ENCODE measurements at regions not wholly inside any gene's neighbourhood (a gene's known extent, or its start where the extent isn't known, plus 50 kb on each side); places are given as distances from the start of the nearest gene placed in this dataset.
"Not testable (repeated sequence)": the region's sequence is repeated elsewhere in the genome, so short reads cannot be mapped to it uniquely, and the experiment has no call there.

DNA sequence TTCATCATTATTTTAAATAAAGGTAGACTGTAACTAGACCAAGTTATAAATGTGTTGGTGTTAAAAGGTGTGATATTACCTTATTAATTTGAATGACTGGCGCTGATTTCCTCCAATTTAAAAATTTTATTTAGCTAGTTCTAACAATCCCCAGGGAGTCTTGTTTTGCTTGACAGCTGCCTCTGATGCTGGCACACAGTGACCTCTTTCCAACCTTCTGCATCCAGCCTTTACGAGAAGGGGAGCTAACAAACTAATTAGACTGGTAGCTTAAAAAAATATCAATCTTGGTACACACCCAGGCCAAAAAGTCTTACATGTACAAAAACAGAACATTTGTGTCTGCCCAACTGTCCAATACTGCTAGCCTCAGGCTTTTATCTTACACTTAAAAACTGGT, 51.8 kb upstream of the ENPEP start:
- Mint-ChIP-seq H3K4me1 (no peaks in the 10 kb centered on the region), H3K9me3 (peaks cover 62% of the 10 kb centered on the region), H3K27ac (no peak overlapping the region), H3K4me3 (no peak overlapping the region), H3K27me3 (ENCODE audit: low read depth, poor library complexity) (no peaks in the 10 kb centered on the region), H3K36me3 (ENCODE audit: low read depth) (peaks cover 30% of the 10 kb centered on the region)
- TF ChIP-seq, protein P1, sequence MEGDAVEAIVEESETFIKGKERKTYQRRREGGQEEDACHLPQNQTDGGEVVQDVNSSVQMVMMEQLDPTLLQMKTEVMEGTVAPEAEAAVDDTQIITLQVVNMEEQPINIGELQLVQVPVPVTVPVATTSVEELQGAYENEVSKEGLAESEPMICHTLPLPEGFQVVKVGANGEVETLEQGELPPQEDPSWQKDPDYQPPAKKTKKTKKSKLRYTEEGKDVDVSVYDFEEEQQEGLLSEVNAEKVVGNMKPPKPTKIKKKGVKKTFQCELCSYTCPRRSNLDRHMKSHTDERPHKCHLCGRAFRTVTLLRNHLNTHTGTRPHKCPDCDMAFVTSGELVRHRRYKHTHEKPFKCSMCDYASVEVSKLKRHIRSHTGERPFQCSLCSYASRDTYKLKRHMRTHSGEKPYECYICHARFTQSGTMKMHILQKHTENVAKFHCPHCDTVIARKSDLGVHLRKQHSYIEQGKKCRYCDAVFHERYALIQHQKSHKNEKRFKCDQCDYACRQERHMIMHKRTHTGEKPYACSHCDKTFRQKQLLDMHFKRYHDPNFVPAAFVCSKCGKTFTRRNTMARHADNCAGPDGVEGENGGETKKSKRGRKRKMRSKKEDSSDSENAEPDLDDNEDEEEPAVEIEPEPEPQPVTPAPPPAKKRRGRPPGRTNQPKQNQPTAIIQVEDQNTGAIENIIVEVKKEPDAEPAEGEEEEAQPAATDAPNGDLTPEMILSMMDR (IDR thresholded peaks at IDR 0.05): no peak
- DNase-seq: no peak

DNA sequence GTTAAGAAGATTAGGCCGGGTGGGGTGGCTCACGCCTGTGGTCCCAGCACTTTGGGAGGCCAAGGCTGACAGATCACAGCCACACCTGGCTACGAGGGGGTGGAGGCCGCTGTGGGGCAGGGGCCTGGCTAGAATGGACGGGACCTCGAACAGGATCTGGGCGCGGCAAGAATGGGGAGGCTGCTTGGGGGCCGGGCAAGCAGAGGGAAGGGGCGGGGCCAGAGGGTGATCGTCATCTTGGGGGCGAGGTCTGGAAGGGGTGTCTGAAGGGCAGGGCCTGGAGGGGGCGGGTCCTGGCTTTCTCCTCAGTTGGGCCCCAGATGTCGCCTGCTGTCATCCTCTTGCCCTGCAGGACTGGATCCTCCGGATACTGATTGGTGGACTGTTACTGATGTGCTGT, 57.3 kb upstream of the ENPEP start:
- TF ChIP-seq, protein P1 (IDR thresholded peaks at IDR 0.05): no peak
- Mint-ChIP-seq H3K4me1 (no peaks in the 10 kb centered on the region), H3K27me3 (ENCODE audit: low read depth, poor library complexity) (peaks cover 9% of the 10 kb centered on the region), H3K4me3 (no peak overlapping the region), H3K27ac (no peak overlapping the region), H3K36me3 (ENCODE audit: low read depth) (peaks cover 55% of the 10 kb centered on the region), H3K9me3 (peaks cover 82% of the 10 kb centered on the region)
- no peak for DNase-seq

DNA sequence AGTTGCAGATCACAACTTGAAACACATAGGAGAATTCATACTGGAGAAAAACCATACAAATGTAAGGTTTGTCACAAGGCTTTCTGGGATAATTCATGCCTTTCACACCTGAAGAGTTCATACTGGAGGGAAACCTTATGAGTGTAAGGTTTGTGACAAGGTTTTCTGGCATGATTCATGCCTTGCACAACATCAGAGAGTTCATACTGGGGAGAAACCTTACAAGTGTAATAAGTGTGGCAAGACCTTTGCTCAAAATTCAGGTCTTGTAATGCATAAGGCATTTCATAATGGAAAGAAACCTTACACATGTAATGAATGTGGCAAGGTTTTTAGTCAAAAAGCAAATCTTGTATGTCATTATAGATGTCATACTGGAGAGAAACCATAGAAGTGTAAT, 58.8 kb upstream of the ENPEP start:
- Mint-ChIP-seq H3K4me1 (peaks cover 10% of the 10 kb centered on the region), H3K27ac (no peak overlapping the region), H3K27me3 (ENCODE audit: low read depth, poor library complexity) (peaks cover 12% of the 10 kb centered on the region), H3K9me3 (peaks cover 89% of the 10 kb centered on the region), H3K4me3 (no peak overlapping the region), H3K36me3 (ENCODE audit: low read depth) (peaks cover 60% of the 10 kb centered on the region)
- DNase-seq: no peak
- TF ChIP-seq, protein P1 (IDR thresholded peaks at IDR 0.05): no peak

DNA sequence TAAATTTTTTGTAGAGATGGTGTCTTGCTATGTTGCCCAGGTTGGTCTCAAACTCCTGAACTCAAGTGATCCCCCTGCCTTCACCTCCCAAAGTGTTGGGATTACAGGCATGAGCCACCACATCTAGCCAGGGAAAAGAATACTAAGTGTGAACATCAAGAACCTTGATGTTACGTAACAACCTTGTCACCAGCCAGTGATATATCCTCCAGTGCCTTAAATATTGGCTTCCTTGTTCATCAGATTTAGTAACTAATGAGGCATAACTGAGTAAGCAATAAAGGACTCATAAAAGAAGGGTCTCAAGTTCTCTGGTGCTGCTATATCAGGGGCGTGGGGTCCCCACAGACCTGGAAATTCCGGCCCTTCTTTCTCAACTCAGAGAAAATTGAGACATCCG, 60.5 kb upstream of the ENPEP start:
- TF ChIP-seq, protein P1 (IDR thresholded peaks at IDR 0.05): no peak
- Mint-ChIP-seq H3K9me3 (peaks cover 86% of the 10 kb centered on the region), H3K4me3 (no peak overlapping the region), H3K27me3 (ENCODE audit: low read depth, poor library complexity) (peaks cover 16% of the 10 kb centered on the region), H3K36me3 (ENCODE audit: low read depth) (peaks cover 58% of the 10 kb centered on the region), H3K4me1 (peaks cover 20% of the 10 kb centered on the region), H3K27ac (no peak overlapping the region)
- DNase-seq: no peak

DNA sequence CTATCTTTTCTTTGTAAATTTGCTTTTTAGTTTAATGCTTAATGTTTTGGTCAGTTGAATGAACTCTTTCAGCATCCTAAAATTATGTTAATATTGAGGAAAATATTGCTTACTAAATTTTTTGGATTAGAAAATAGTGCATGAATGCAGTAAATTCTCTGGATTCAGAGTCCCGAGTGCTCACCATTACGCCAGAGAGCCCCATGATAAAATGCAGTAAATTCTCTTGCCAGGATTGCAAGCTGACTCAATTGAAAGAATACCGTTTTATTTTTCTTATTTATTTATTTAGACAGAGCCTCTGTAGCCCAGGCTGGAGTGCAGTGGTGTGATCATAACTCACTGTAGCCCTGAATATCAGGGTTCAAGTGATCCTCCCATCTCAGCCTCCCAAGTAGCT, 60.9 kb upstream of the ENPEP start:
- DNase-seq: no peak
- H3K36me3 Mint-ChIP-seq (ENCODE audit: low read depth): peaks cover 60% of the 10 kb centered on the region
- peaks cover 16% of the 10 kb centered on the region for H3K27me3 Mint-ChIP-seq (ENCODE audit: low read depth, poor library complexity)
- H3K27ac Mint-ChIP-seq: no peak overlapping the region
- H3K9me3 Mint-ChIP-seq: peaks cover 83% of the 10 kb centered on the region
- TF ChIP-seq, protein P1 (IDR thresholded peaks at IDR 0.05): no peak
- peaks cover 20% of the 10 kb centered on the region for H3K4me1 Mint-ChIP-seq
- no peak overlapping the region for H3K4me3 Mint-ChIP-seq

DNA sequence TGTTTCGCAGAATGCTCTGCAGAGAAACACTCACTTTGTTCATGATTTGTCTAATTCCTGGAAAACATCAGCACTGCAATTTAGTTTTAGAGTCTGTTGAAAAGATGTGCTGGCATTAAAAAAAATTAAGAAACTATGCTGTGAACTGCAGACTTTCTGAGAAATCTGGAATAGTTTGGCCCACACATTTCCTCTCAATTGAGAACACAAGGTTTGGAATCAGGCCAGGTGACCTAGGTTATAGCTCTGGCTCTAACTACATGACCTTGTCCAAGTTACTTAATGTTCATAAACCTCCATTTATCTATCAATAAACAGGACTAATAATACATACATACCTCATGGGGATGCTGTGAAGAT, 61.4 kb upstream of the ENPEP start:
- Mint-ChIP-seq H3K27ac (no peak overlapping the region), H3K9me3 (peaks cover 87% of the 10 kb centered on the region), H3K27me3 (ENCODE audit: low read depth, poor library complexity) (peaks cover 16% of the 10 kb centered on the region), H3K4me3 (no peak overlapping the region), H3K36me3 (ENCODE audit: low read depth) (peaks cover 62% of the 10 kb centered on the region), H3K4me1 (peaks cover 20% of the 10 kb centered on the region)
- TF ChIP-seq, protein P1 (IDR thresholded peaks at IDR 0.05): no peak
- no peak for DNase-seq

DNA sequence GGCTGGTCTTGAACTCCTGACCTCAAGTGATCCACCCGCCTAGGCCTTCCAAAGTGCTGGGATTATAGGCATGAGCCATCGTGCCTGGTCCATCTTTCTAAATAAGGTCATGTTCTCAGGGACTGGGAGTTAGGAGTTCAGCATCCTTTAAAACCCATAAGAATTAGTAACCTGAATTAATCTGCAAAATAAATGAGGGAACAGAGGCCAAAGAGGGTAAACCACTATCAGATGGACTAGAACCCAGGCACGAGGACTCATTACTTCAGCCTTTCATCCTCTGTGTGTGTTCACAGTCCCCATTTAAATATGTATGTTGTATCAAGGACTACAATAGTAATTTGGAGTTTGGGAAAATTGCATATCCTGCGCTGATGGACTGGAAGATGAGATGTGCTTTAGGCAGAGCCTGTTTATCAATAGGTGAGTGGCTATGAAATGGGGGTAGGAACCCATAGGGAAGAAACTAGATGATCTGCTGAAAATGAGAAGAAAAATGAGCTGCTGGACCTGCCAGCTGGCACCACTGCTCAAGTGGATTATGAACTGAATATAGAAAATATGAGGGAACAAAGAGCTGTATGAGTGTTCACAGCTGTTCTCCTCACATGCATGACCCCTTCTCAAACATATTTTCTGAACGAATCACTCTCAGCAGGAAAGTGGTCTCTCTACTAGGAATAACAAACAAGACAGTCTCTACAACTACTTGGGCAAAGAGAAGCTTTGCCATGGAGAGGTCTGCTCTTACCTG, 62.0 kb upstream of the ENPEP start:
- not testable (repeated sequence) for H3K4me3 Mint-ChIP-seq, DNase-seq, H3K27ac Mint-ChIP-seq
- H3K4me1 Mint-ChIP-seq: peaks cover 20% of the 10 kb centered on the region
- H3K36me3 Mint-ChIP-seq (ENCODE audit: low read depth): peaks cover 60% of the 10 kb centered on the region
- peaks cover 85% of the 10 kb centered on the region for H3K9me3 Mint-ChIP-seq
- H3K27me3 Mint-ChIP-seq (ENCODE audit: low read depth, poor library complexity): peaks cover 16% of the 10 kb centered on the region
